ENCODE measurements at regions not wholly inside any gene's neighbourhood (a gene's known extent, or its start where the extent isn't known, plus 50 kb on each side); places are given as distances from the start of the nearest gene placed in this dataset.

GRCh38 chr6:21680611-21681010 lies 87.1 kb downstream of the SOX4 start:
- TF ChIP-seq CTCF (IDR thresholded peaks at IDR 0.05) (no peak), RFX5 (IDR thresholded peaks at IDR 0.05) (no peak), HDAC2 (IDR thresholded peaks at IDR 0.05) (no peak), BHLHE40 (IDR thresholded peaks at IDR 0.05; ENCODE audit: low read depth, low read length) (no peak), USF2 (IDR thresholded peaks at IDR 0.05) (no peak), MAZ (IDR thresholded peaks at IDR 0.05; ENCODE audit: borderline replicate concordance, low read depth, low read length) (no peak), REST (IDR thresholded peaks at IDR 0.05) (no peak), MYC (IDR thresholded peaks at IDR 0.05; ENCODE audit: borderline replicate concordance, low read length) (no peak), POLR2A (IDR thresholded peaks at IDR 0.05; ENCODE audit: low read length) (no peak), EHF (CRISPR knock-in tag; IDR thresholded peaks at IDR 0.05) (no peak), CEBPB (IDR thresholded peaks at IDR 0.05) (no peak), HOXA7 (CRISPR knock-in tag; IDR thresholded peaks at IDR 0.05) (no peak), SMC3 (IDR thresholded peaks at IDR 0.05) (no peak)

Measured in A549 (cell line).